Tibial artery (tissue), 4 donors: ENCODE measurements at regions not wholly inside any gene's neighbourhood (a gene's known extent, or its start where the extent isn't known, plus 50 kb on each side); places are given as distances from the start of the nearest gene placed in this dataset.

Experiments used
- DNase-seq, 2 donors: peaks; one replicate each; pipeline ENCODE4 v3.0.0-alpha.2; 2019
- H3K27ac ChIP-seq, 2 donors: fragments of 200-600 bp; sonication (generic) in 1 of 2; 1 replicate in 1 of 2; 2 replicates in 1 of 2; pipeline ENCODE4 v1.5.1; 2018 to 2019; ENCODE audit warnings: mild to moderate bottlenecking in 1 of 2
- H3K27me3 ChIP-seq, 2 donors: fragments of 200-600 bp; sonication (generic) in 1 of 2; one replicate each; pipeline versions ENCODE4 v1.5.1 to v1.6.0; 2016 to 2019
- H3K36me3 ChIP-seq, 3 donors: fragments of 200-600 bp; sonication (generic) in 2 of 3; one replicate each; pipeline ENCODE4 v1.5.1; 2016 to 2019; ENCODE audit warnings: mild to moderate bottlenecking in 2 of 3
- H3K4me1 ChIP-seq, 4 donors: fragments of 200-600 bp; sonication (generic) in 2 of 4; 1 replicate in 3 of 4; 2 replicates in 1 of 4; pipeline ENCODE4 v1.5.1; 2016 to 2019
- H3K4me3 ChIP-seq, 2 donors: fragments of 200-600 bp; sonication (generic) in 1 of 2; 1 replicate in 1 of 2; 2 replicates in 1 of 2; pipeline ENCODE4 v1.5.1; 2018 to 2019; ENCODE audit warnings: mild to moderate bottlenecking in 2 of 2
- H3K9me3 ChIP-seq, 3 donors: fragments of 200-600 bp; sonication (generic) in 1 of 3; one replicate each; pipeline ENCODE4 v1.5.1; 2016 to 2019
- intact Hi-C: fragments of 100-400 bp; cut with DNase I; formaldehyde crosslinking; loops from one replicate; pipeline ENCODE4 v1.15.0; 2023; ENCODE audit warnings: low total_unique reads
- TF ChIP-seq, protein P1 (sequence below), 2 experiments: fragments of 200-600 bp in 1 of 2; fragments of 450-650 bp in 1 of 2; IDR thresholded peaks; one replicate each; pipeline ENCODE4 v1.5.1; 2017 to 2019; ENCODE audit warnings: antibody characterized with exemption in 2 of 2, mild to moderate bottlenecking in 1 of 2, moderate library complexity in 1 of 2

DNA sequence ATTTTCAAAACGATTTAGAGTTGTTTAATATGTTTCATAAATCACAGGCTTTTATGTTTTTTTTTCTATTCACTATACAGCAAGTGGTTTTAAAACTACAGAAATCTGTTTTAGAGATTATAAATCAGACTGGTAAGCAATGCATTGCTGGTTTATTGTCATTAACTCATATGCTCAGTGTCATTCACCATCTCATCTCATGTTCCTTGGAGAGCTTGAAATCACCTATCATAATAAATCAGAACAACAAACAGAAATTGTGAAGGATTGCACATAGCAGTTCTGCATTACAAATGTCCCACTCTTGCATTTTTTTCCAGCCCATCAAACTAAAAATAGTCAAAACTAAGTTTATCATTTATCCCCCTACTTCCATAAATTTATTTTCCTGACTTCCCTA lies 470.8 kb downstream of the FSCB start:
- TF ChIP-seq, protein P1, sequence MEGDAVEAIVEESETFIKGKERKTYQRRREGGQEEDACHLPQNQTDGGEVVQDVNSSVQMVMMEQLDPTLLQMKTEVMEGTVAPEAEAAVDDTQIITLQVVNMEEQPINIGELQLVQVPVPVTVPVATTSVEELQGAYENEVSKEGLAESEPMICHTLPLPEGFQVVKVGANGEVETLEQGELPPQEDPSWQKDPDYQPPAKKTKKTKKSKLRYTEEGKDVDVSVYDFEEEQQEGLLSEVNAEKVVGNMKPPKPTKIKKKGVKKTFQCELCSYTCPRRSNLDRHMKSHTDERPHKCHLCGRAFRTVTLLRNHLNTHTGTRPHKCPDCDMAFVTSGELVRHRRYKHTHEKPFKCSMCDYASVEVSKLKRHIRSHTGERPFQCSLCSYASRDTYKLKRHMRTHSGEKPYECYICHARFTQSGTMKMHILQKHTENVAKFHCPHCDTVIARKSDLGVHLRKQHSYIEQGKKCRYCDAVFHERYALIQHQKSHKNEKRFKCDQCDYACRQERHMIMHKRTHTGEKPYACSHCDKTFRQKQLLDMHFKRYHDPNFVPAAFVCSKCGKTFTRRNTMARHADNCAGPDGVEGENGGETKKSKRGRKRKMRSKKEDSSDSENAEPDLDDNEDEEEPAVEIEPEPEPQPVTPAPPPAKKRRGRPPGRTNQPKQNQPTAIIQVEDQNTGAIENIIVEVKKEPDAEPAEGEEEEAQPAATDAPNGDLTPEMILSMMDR (IDR thresholded peaks at IDR 0.05): no peak

DNA sequence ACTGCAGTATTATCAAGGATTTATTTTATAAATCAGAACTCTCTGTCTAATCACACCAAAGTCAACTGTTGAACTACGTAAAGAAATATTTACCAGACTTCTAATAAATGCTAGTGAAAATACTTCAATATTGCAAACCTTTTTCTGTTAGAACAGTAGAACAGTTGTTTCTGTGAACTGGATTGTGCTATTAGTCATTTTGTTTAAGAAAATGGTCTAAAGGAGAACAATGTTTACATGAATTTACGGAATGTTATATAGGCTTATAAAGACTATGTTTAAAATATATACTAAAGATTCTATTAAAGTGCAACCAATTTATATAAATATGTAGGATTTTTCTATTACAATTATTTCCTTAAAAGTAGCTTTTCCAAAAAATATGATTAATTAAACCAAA lies 471.4 kb downstream of the FSCB start:
- Histone ChIP-seq H3K36me3 (no peaks in the 10 kb centered on the region), H3K27ac (no peak overlapping the region), H3K9me3 (no peaks in the 10 kb centered on the region), H3K4me1 (no peaks in the 10 kb centered on the region), H3K4me3 (no peak overlapping the region), H3K27me3 (no peaks in the 10 kb centered on the region)
- TF ChIP-seq, protein P1 (IDR thresholded peaks at IDR 0.05): no peak
- no peak for DNase-seq
- intact Hi-C loops: no loop called here

More for the DNA sequence above, 470.8 kb downstream of the FSCB start:
- intact Hi-C loops: no loop called here
- H3K9me3 ChIP-seq: no peaks in the 10 kb centered on the region
- no peak overlapping the region for H3K4me3 ChIP-seq
- H3K27me3 ChIP-seq: no peaks in the 10 kb centered on the region
- no peak overlapping the region for H3K27ac ChIP-seq
- DNase-seq: no peak
- no peaks in the 10 kb centered on the region for H3K4me1 ChIP-seq
- H3K36me3 ChIP-seq: no peaks in the 10 kb centered on the region

DNA sequence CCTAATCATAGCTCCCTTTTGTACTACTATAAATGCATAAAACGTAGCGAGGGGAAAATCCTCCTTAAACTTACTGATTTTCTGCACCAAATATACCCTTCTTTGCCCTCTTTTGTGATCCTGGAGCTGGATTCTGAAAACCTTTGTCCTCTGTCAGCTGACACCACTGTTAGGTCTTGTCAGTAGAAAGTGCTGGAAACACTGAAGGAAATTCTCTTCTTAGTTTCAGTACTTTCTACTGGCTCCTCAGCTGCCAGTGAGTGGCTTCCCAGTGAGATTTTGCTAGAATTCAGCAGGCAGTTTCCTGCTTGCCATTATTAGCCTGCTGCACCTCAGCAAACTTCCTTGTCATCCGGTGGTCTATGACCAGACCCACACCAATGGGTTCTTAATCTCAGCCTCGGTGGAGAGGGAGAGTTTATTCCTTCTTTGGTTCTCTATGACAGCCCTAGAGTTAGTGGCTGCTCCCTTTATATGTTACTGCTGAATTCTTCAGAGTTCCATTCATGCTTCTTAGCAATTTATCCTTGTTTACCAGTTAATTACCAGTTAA lies 476.2 kb downstream of the FSCB start:
- Histone ChIP-seq H3K27ac (no peak overlapping the region), H3K4me3 (no peak overlapping the region), H3K36me3 (no peaks in the 10 kb centered on the region), H3K4me1 (no peaks in the 10 kb centered on the region), H3K9me3 (no peaks in the 10 kb centered on the region), H3K27me3 (no peaks in the 10 kb centered on the region)
- no peak for DNase-seq
- intact Hi-C loops: no loop called here
- TF ChIP-seq, protein P1 (IDR thresholded peaks at IDR 0.05): no peak

DNA sequence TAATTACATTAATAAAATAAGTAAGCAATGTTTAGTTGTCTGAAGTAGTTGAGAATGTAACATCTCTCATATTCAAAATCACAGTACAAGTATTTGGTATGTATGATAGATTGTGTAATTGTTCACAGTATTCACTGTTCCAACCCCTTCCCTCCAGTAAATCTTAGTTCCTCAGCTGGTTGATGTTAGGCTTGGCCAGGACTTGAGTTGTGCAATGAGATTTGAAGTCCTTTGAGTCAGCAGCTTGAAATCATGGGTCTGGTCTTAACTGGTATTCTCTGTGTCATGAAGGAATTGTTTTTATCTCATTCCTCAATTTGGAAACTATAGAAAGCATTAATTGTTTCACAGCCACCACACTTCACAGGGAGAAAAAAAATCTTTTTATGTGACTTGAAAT lies 477.1 kb downstream of the FSCB start:
- intact Hi-C loops: no loop called here
- DNase-seq: no peak
- H3K9me3 ChIP-seq: no peaks in the 10 kb centered on the region
- TF ChIP-seq, protein P1 (IDR thresholded peaks at IDR 0.05): no peak
- H3K4me3 ChIP-seq: no peak overlapping the region
- H3K36me3 ChIP-seq: no peaks in the 10 kb centered on the region
- H3K27ac ChIP-seq: no peak overlapping the region
- no peaks in the 10 kb centered on the region for H3K27me3 ChIP-seq
- H3K4me1 ChIP-seq: no peaks in the 10 kb centered on the region

DNA sequence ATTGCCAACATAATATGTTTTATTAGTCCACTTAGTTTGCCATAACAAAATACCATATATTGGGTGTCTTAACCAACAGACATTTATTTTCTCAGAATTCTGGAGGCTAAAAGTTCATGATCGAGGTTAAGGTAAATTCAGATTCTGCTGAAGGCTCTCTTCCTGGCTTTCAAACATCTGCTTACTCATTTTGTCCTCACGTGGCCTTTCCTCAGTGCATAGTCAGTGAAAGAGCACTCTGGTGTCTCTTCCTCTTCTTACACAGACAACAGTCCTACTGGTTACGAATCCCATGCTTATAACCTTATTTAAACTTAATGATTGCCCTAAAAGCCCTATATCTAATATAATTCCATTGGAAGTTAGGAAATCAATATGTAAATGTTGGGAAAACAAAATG lies 479.7 kb downstream of the FSCB start:
- intact Hi-C loops: no loop called here
- H3K4me3 ChIP-seq: no peak overlapping the region
- TF ChIP-seq, protein P1 (IDR thresholded peaks at IDR 0.05): no peak
- H3K4me1 ChIP-seq: no peaks in the 10 kb centered on the region
- no peaks in the 10 kb centered on the region for H3K36me3 ChIP-seq
- H3K9me3 ChIP-seq: no peaks in the 10 kb centered on the region
- DNase-seq: no peak
- no peak overlapping the region for H3K27ac ChIP-seq
- H3K27me3 ChIP-seq: no peaks in the 10 kb centered on the region

DNA sequence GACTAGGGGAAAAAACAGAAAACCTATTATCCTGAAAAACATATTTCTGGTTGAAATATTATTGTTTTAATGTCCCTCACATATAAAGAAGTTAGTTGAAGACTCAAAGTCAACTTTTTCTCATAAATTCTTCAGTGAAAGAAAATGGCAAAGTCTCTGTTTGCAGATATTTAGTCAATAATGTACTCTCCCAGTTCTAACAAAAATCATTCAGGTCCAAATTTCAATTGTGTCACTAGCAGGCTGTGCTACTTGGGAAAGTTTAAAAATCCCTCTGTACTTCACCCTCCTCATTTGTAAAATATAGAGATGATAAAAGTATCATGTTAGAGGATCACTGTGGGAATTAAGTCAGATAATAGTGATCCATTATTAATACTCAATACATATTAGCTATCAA lies 496.5 kb downstream of the FSCB start:
- DNase-seq: no peak
- H3K27me3 ChIP-seq: no peaks in the 10 kb centered on the region
- TF ChIP-seq, protein P1 (IDR thresholded peaks at IDR 0.05): no peak
- no peaks in the 10 kb centered on the region for H3K9me3 ChIP-seq
- H3K36me3 ChIP-seq: no peaks in the 10 kb centered on the region
- H3K4me3 ChIP-seq: no peak overlapping the region
- intact Hi-C loops: no loop called here
- no peak overlapping the region for H3K27ac ChIP-seq
- H3K4me1 ChIP-seq: no peaks in the 10 kb centered on the region
